Hepatocyte (in vitro differentiated cells): ENCODE measurements at regions not wholly inside any gene's neighbourhood (a gene's known extent, or its start where the extent isn't known, plus 50 kb on each side); places are given as distances from the start of the nearest gene placed in this dataset.

Source experiments
- DNase-seq: peaks from one replicate; pipeline ENCODE4 v3.0.0-alpha.2; 2016; ENCODE audit warnings: low spot score
- H2AFZ ChIP-seq: fragments of 200-600 bp; sonication (generic); 2 replicates; pipeline ENCODE4 v1.6.0; 2016; ENCODE audit warnings: antibody characterized with exemption, mild to moderate bottlenecking
- H3K27ac ChIP-seq: fragments of 200-600 bp; sonication (generic); 2 replicates; pipeline ENCODE4 v1.5.1; 2016; ENCODE audit warnings: mild to moderate bottlenecking
- H3K27me3 ChIP-seq: fragments of 200-600 bp; sonication (generic); 2 replicates; pipeline ENCODE4 v1.6.1; 2016
- H3K36me3 ChIP-seq: fragments of 200-600 bp; sonication (generic); replicated peaks from 2 replicates; pipeline ENCODE4 v1.5.1; 2016; ENCODE audit warnings: low read depth; ENCODE audit not compliant: insufficient read depth
- H3K4me1 ChIP-seq: fragments of 200-600 bp; sonication (generic); 2 replicates; pipeline ENCODE4 v1.5.1; 2016; ENCODE audit warnings: mild to moderate bottlenecking, moderate library complexity; ENCODE audit not compliant: insufficient read depth
- H3K4me2 ChIP-seq: fragments of 200-600 bp; sonication (generic); 2 replicates; pipeline ENCODE4 v1.6.0; 2016
- H3K4me3 ChIP-seq: fragments of 200-600 bp; sonication (generic); 2 replicates; pipeline ENCODE4 v1.5.1; 2016; ENCODE audit warnings: mild to moderate bottlenecking
- H3K79me2 ChIP-seq: fragments of 200-600 bp; sonication (generic); 2 replicates; pipeline ENCODE4 v1.6.0; 2017; ENCODE audit warnings: mild to moderate bottlenecking
- H3K9me2 ChIP-seq: fragments of 200-600 bp; sonication (generic); replicated peaks from 2 replicates; pipeline ENCODE4 v1.6.0; 2017; ENCODE audit warnings: mild to moderate bottlenecking; ENCODE audit not compliant: insufficient read depth
- H3K9me3 ChIP-seq: fragments of 200-600 bp; sonication (generic); 2 replicates; pipeline ENCODE4 v1.5.1; 2016; ENCODE audit warnings: low read depth, mild to moderate bottlenecking
- H4K20me1 ChIP-seq: fragments of 200-600 bp; sonication (generic); 2 replicates; pipeline ENCODE4 v1.6.0; 2016; ENCODE audit warnings: mild to moderate bottlenecking; ENCODE audit not compliant: insufficient read depth, poor library complexity, severe bottlenecking
- EZH2 ChIP-seq: fragments of 200-600 bp; sonication (generic); IDR thresholded peaks from 2 replicates; pipeline ENCODE4 v1.6.1; 2016; ENCODE audit warnings: antibody characterized with exemption, mild to moderate bottlenecking, borderline replicate concordance
- EZH2phosphoT487 ChIP-seq: fragments of 200-600 bp; sonication (generic); IDR thresholded peaks from one replicate; pipeline ENCODE4 v1.6.1; 2018; ENCODE audit warnings: antibody characterized with exemption, mild to moderate bottlenecking, low read depth, moderate library complexity; ENCODE audit not compliant: unreplicated experiment, severe bottlenecking
- WGBS: methylation state at CpG from one replicate; pipeline ENCODE4 v1.1.6; 2016; ENCODE audit warnings: low lambda C conversion rate; ENCODE audit errors: missing lambda C conversion rate; 5-methylcytosine and 5-hydroxymethylcytosine counted together
- TF ChIP-seq, protein P1 (sequence below): fragments of 200-600 bp; sonication (generic); IDR thresholded peaks from 2 replicates; pipeline ENCODE4 v1.5.1; 2016; ENCODE audit warnings: antibody characterized with exemption, mild to moderate bottlenecking; ENCODE audit not compliant: poor library complexity

- no peak overlapping the region for H2AFZ ChIP-seq
- no peaks in the 10 kb centered on the region for H4K20me1 ChIP-seq
- no peaks in the 10 kb centered on the region for H3K36me3 ChIP-seq
- no peaks in the 10 kb centered on the region for H3K9me3 ChIP-seq
- no peak overlapping the region for H3K27ac ChIP-seq
- no peaks in the 10 kb centered on the region for H3K79me2 ChIP-seq
- TF ChIP-seq EZH2phosphoT487 (no peak), EZH2 (no peak)
- TF ChIP-seq, protein P1, sequence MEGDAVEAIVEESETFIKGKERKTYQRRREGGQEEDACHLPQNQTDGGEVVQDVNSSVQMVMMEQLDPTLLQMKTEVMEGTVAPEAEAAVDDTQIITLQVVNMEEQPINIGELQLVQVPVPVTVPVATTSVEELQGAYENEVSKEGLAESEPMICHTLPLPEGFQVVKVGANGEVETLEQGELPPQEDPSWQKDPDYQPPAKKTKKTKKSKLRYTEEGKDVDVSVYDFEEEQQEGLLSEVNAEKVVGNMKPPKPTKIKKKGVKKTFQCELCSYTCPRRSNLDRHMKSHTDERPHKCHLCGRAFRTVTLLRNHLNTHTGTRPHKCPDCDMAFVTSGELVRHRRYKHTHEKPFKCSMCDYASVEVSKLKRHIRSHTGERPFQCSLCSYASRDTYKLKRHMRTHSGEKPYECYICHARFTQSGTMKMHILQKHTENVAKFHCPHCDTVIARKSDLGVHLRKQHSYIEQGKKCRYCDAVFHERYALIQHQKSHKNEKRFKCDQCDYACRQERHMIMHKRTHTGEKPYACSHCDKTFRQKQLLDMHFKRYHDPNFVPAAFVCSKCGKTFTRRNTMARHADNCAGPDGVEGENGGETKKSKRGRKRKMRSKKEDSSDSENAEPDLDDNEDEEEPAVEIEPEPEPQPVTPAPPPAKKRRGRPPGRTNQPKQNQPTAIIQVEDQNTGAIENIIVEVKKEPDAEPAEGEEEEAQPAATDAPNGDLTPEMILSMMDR, result no peak
- H3K4me3 ChIP-seq, result no peak overlapping the region
- no peak for DNase-seq
- H3K4me2 ChIP-seq, result no peak overlapping the region
- 78% methylated on average over 6 of the region's 6 CpGs for WGBS
- no peaks in the 10 kb centered on the region for H3K9me2 ChIP-seq
- no peaks in the 10 kb centered on the region for H3K27me3 ChIP-seq
- peaks cover 11% of the 10 kb centered on the region for H3K4me1 ChIP-seq
Measured at GRCh38 chr7:19213746-19214145, 68.5 kb upstream of the FERD3L start.

DNA sequence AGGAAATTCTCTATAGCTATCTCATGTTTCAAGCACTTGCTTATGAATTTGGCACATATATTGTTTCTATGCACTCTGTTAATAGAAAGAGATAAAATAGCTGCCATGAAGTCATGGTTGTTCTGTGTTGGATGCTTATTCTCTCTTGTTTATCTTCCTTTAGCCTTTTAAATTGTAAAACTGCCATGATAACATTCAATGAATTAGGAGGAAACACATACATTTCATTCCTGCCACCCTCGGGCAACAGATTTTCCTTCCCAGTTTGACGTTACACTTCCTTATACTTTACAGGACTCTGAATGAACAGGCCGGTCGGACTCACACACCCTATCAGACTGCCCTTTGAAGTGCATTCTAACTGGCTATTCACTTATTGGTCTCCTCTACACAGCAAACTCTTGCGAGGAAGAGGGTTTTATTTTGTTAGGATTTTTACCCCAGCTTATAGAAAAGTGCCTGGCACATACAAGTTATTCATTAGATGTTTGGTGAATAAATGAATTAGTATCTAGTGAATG is 65.7 kb upstream of the FERD3L start:
- DNase-seq, result peak; percentile 8
- Histone ChIP-seq H3K4me1 (peaks cover 11% of the 10 kb centered on the region), H3K36me3 (no peaks in the 10 kb centered on the region), H3K4me2 (peak overlapping the region; percentile 54), H3K4me3 (no peak overlapping the region), H3K79me2 (no peaks in the 10 kb centered on the region), H3K9me3 (no peaks in the 10 kb centered on the region), H3K27me3 (no peaks in the 10 kb centered on the region), H3K27ac (no peak overlapping the region), H2AFZ (peak overlapping the region; percentile 7), H3K9me2 (no peaks in the 10 kb centered on the region), H4K20me1 (no peaks in the 10 kb centered on the region)
- TF ChIP-seq EZH2phosphoT487, result no peak
- TF ChIP-seq EZH2, result no peak
- TF ChIP-seq, protein P1, result no peak
- WGBS, result 18% methylated on average over 5 of the region's 5 CpGs

DNA sequence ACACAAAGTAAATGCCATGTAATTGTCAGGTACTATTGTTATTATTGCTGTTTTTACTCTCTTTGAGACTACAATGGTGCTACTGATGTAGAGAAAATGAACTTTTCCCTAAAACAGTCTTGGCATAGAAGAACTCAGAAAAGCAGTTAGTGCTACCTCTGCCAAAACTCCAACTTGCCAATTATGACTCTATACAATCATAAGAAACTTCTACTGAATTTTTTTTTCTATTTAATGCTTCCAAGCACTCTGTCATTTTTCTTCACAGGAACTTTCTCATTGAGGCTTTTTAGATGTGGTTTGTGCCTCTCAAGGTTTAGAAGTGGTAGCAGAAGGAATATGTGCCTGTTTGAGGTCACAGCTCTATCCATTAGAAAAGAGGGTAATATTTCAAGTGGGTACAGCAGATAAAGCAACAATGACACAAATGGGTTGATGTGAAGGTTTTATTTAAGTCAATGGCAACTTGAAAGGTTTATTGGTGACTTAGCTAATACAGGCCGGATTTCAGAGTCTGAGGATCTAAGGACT is 64.0 kb upstream of the FERD3L start:
- H3K9me2 ChIP-seq, result no peaks in the 10 kb centered on the region
- 71% methylated on average over 1 of the region's 1 CpG for WGBS
- no peak for DNase-seq

More for the DNA sequence above, 64.0 kb upstream of the FERD3L start:
- Histone ChIP-seq H3K27ac (no peak overlapping the region), H3K36me3 (no peaks in the 10 kb centered on the region), H3K4me3 (no peak overlapping the region), H4K20me1 (no peaks in the 10 kb centered on the region), H3K4me1 (peaks cover 9% of the 10 kb centered on the region), H3K4me2 (peak overlapping the region; percentile 9), H3K9me3 (no peaks in the 10 kb centered on the region), H3K79me2 (no peaks in the 10 kb centered on the region), H2AFZ (no peak overlapping the region), H3K27me3 (no peaks in the 10 kb centered on the region)
- TF ChIP-seq EZH2 (no peak), EZH2phosphoT487 (no peak)
- TF ChIP-seq, protein P1, result no peak
